GM18511 (cell line): ENCODE measurements at regions not wholly inside any gene's neighbourhood (a gene's known extent, or its start where the extent isn't known, plus 50 kb on each side); places are given as distances from the start of the nearest gene placed in this dataset.

Experiments used
- ATAC-seq: cut with Tn5 transposase; IDR thresholded peaks from one replicate; pipeline ENCODE4 v1.9.1; 2021; ENCODE audit warnings: mild to moderate bottlenecking, moderate library complexity; ENCODE audit not compliant: unreplicated experiment

GRCh38 chr11:41955635-41956400 lies 496.4 kb upstream of the LRRC4C start:
- no peak for ATAC-seq

DNA sequence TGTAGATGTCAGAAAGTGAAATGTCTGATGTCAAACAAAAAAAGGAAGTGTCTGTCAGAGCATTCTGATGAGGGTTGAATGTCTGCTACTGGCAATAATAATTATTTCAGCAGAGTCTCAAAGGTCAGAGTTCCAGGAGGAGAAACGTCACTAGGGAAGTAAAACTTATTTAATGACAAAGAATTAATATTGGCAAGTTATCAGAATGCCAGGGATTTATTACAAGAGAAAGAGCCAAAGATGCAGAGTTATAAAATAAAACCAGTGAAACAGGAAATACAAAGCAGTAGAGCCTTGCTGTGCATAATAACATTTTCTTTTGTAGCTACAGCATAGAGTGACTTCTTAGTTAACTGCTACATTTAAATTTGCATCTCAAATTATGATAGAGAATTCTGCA lies 504.0 kb upstream of the LRRC4C start:
- ATAC-seq = no peak

DNA sequence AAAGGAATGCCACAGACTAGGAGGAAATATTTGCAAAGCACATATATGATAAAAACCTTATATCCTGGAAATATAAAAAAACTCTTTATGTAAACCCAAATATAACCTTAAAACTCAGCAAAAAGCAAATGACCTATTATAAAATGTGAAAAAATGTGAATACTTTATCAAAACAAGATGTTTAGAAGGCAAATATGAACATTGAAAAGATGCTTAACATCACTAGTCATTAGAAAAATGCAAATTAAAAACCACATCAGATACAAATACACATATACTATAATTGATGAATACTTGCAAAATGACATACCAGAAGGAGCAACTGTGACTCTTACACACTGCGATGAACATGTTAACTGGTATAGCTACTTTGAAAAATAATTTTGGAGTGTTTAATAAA lies 511.2 kb upstream of the LRRC4C start:
- no peak for ATAC-seq

DNA sequence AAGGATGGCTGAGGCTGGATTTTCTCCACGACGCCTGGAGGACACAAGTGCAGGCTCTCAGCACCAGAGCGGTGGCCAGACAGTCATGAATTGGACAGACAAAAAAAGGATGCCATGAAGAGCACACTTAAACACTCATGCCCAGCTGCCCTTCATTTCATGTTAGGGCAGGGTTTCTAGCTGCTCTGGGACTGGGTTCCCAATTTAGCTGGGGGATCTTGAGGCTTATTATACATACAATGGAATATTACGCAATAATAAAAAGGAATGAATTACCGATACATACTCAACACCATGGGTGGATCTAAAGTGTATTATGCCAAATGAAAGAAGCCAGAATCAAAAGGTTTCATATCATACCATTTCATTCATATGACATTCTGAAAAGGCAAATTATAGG lies 512.1 kb upstream of the LRRC4C start:
- ATAC-seq = no peak

DNA sequence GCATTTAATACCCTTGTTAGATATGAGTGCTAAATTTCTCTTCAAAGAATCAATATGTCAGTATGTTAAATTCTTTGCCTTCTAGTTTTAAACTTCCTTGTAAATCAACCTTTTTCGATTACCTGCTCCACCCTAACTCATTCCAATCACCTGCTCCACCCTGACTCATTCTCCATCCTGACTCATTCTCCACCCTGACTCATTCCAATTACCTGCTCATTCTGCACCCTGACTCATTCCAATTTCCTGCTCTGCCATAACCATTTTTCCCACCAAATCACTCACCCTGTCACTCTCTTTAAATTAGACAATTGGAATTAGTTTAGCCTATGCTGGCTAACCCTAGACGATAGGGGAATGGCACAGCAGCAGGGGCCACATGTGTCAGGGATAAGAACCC lies 519.5 kb upstream of the LRRC4C start:
- ATAC-seq = no peak

- ATAC-seq = no peak
These were observed 521.3 kb upstream of the LRRC4C start for GRCh38 chr11:41980741-41981140.

GRCh38 chr11:41982276-41982675 lies 522.8 kb upstream of the LRRC4C start:
- ATAC-seq = no peak

DNA sequence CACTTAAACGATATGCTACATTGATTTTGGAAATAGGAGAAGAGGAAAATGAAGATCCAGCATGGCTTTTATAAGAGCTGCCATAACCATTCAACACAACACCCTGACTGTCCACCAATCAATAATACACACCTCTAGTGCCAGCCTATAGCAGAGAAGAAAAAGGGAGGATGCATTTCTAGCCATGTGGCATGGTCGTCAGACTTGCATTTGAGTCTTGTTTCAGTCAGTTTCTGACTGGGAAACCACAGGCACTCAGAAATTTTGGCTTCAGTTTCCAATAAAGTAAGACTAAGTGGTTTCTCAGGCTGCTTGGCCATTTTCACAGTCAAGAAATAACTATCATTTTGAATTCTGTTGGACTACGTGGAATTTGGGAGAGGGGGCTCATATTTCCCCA lies 523.5 kb upstream of the LRRC4C start:
- no peak for ATAC-seq

GRCh38 chr11:41983475-41983874 lies 524.0 kb upstream of the LRRC4C start:
- no peak for ATAC-seq

DNA sequence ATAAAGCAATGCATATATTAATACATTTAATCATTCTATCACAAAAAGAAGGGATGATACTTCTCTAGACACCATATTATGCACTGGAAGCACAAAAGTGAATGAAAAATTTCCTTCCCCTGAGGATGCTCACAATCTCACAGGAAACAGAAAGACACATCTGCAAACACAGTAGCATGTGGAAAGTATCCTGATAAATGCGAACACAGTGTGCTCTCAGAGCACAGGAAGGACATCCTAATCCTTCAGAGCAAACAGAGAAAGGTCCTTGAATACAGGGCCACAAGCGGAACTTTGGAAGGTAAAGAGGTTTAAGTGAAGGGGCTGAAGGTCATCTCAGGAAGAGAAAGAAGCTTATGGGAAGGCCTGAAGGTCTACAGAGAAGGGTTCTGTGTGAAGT lies 524.6 kb upstream of the LRRC4C start:
- ATAC-seq = no peak

DNA sequence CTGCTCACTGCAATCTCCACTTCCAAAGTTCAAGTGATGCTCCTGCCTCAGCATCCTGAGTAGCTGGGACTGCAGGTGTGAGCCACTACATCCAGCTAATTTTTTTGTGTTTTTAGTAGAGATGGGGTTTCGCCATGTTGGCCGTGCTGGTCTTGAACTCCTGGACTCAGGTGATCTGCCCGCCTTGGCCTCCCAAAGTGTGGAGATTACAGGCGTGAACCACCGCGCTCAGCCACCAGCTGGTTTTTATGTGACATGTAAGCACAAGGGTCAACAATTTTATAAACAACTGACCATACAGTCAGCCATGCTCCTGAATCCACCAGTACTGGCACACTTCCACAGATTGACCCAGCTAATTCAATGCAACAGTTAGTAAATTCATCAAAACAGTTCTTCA lies 526.3 kb upstream of the LRRC4C start:
- ATAC-seq = no peak

GRCh38 chr11:41988951-41989572 lies 529.6 kb upstream of the LRRC4C start:
- ATAC-seq = no peak

DNA sequence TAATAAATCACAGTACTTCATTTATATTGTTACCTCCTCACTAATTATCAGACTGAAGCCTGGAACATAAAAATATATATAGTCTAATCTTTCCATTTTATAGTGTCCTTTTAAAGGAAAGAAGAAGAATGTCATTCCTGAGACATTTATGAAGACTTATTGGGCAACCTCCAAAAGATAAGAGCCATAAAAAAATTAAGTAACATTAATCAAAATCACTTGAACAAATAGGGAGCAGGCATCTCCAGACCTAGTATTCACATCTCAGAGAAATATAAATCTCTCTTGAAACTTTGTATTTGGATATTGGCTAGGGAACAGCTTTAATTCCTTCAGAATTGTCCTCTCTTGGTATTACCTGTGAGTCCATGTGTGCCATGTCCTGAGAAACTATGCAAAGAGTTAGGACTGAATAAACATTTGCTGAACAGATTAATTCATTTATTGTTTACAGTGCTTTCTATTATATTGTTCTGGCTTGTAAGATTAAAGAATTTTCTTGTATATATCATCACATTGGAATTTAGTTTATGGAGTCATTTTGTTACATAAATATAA lies 530.5 kb upstream of the LRRC4C start:
- ATAC-seq = no peak

DNA sequence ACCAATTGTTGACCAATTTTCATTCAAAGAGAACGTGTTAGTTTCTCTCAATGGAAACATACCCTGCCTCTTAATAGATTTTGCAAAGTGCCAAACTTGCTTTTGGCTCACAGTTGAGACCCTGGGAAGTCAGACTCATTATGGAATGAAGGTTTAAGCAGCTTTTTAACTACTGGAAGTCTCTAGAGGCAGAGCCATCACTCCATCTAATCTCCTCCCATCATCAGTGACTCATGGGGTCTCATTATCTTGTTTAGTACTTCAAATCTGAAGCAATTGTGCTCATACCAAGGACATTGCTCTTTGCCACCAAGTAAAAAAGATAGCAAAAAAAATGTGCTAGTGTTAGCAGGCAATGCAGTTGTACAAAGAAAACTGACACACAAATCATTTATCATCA lies 537.1 kb upstream of the LRRC4C start:
- no peak for ATAC-seq

DNA sequence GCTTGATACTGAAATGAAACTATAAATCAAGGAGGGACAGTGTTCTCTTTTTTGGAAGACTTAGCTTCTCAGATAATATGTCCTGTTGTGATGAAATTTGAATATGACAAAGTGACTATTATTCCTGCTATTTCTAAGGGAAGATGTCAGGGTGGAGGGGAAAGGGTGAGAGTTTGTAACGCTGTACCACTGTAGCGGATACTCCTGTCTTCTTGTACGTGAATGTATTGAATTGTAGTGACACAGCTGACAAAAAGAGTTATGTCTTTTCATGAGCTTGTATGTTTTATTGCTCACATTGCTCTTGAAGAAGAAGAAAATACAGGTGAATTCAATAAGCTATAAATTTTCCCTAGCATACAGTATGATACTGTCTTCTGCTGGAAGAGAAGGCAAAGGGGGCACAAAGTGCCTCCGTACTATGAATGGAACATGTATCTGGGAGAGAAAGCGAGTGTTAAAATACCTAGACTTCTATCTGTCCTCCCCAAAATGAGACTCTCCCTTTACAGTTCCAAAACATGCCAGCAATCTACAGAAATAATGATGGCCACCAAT lies 538.5 kb upstream of the LRRC4C start:
- no peak for ATAC-seq

GRCh38 chr11:41999066-41999465 lies 539.6 kb upstream of the LRRC4C start:
- no peak for ATAC-seq

- no peak for ATAC-seq
These were observed 544.3 kb upstream of the LRRC4C start for GRCh38 chr11:42003801-42004200.

DNA sequence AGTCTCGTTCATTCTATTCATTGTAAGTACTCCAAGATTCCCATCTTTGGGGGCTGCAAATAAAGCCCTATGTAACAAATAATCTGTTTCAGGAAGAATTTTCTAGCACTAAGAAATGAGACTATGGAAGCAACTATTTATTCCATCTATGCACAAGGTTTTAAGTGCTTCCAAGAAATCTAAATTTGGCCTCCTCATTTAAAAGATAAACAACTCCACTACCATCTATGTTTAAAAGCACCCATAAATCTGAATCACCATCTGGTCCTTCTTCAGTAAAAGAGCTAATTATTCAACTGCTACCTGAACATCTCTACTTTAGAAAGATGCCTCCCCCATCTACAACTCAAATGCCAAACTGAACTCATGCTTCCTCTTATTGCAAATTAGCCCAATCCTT lies 547.3 kb upstream of the LRRC4C start:
- no peak for ATAC-seq

- ATAC-seq = no peak
These were observed 552.8 kb upstream of the LRRC4C start for GRCh38 chr11:42012271-42012670.

DNA sequence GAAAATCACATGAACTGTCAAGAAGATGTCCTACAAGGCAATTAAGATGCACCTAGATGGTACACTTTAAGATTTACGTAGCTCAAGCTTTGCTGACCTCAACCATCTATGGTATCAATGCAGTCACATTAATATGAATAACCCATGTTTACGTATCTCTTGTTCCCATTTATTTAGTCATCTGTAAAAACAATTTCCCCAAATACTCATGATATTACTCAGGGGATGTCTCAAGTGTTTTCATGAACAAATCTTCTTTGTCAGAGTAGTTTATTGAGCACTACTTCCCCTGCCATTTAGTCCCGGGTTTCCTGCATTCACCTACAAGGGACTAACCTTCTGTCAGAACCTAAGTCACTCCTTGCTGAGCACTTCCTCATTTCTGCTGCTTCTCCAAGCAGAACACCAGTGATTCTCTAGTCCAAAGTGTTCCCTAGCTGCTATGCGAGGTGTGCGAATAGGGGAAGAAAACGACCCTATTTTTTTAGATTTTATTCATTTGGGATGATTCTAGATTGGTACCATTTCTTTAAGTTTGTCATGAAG lies 554.3 kb upstream of the LRRC4C start:
- no peak for ATAC-seq

GRCh38 chr11:42021911-42022310 lies 562.5 kb upstream of the LRRC4C start:
- ATAC-seq = no peak

DNA sequence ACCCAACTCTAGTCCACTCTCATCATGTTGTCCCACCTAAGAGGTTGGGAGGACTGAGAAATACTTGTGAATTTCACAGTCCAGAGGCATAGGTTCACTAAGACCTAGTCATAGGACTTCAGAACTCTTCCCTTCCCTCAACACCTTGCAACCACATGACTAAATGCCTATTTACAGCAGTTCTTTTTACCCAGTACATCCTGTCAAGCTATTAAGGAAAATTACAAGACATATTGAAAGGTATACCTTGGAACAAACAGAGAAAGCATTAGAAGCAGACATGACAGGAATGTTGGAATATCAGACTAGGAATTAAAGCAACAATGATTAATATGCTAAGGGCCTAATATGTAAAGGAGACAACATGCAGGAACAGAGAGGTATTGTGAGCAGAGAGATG lies 563.8 kb upstream of the LRRC4C start:
- no peak for ATAC-seq
